ENCODE measurements at regions not wholly inside any gene's neighbourhood (a gene's known extent, or its start where the extent isn't known, plus 50 kb on each side); places are given as distances from the start of the nearest gene placed in this dataset.

GRCh38 chr3:181212271-181212670, 222.7 kb upstream of the DNAJC19 start:
- TF ChIP-seq POLR2A (IDR thresholded peaks at IDR 0.05; ENCODE audit: low read depth, low read length), result no peak
- TF ChIP-seq POLR2AphosphoS5 (IDR thresholded peaks at IDR 0.05; ENCODE audit: low read depth, low read length), result no peak
